ENCODE measurements at regions not wholly inside any gene's neighbourhood (a gene's known extent, or its start where the extent isn't known, plus 50 kb on each side); places are given as distances from the start of the nearest gene placed in this dataset.

DNA sequence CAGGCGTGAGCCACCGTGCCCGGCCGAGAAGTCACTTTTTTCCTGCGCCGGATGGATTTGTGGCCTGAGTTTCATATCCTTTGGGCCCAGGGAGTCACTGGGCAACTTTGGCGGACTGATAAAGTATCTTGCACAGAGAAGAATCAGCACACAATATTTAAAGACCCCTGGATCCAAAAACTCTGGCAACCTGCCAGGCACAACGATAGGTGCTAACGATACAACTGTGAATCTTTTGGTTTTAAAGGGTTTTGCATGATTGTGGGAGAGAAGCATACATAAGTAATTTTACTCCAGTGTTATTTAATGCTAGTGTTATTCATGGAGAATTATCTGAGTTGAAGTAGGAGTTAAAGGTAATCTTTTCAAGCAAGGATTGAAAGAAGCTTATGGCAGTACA, 85.3 kb downstream of the TAF11L14 start:
- TF ChIP-seq, protein P1, sequence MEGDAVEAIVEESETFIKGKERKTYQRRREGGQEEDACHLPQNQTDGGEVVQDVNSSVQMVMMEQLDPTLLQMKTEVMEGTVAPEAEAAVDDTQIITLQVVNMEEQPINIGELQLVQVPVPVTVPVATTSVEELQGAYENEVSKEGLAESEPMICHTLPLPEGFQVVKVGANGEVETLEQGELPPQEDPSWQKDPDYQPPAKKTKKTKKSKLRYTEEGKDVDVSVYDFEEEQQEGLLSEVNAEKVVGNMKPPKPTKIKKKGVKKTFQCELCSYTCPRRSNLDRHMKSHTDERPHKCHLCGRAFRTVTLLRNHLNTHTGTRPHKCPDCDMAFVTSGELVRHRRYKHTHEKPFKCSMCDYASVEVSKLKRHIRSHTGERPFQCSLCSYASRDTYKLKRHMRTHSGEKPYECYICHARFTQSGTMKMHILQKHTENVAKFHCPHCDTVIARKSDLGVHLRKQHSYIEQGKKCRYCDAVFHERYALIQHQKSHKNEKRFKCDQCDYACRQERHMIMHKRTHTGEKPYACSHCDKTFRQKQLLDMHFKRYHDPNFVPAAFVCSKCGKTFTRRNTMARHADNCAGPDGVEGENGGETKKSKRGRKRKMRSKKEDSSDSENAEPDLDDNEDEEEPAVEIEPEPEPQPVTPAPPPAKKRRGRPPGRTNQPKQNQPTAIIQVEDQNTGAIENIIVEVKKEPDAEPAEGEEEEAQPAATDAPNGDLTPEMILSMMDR (conservative IDR thresholded peaks at IDR 0.05 in 1 of 2, IDR thresholded peaks at IDR 0.05 in 1 of 2; ENCODE audit: extremely low read depth in 1 of 2, insufficient read depth in 1 of 2, low read depth in 1 of 2, low read length in 2 of 2), result no peak
- no peak for TF ChIP-seq EZH2 (IDR thresholded peaks at IDR 0.05; ENCODE audit: borderline replicate concordance, low read length)
